ENCODE measurements at regions not wholly inside any gene's neighbourhood (a gene's known extent, or its start where the extent isn't known, plus 50 kb on each side); places are given as distances from the start of the nearest gene placed in this dataset.

- TF ChIP-seq ARID3A (IDR thresholded peaks at IDR 0.05; ENCODE audit: low read depth, low read length) (peak; percentile 65; the same call in 1 of the 2 replicates), ZNF576 (CRISPR knock-in tag; IDR thresholded peaks at IDR 0.05) (no peak), ZNF44 (CRISPR knock-in tag; IDR thresholded peaks at IDR 0.05) (no peak), ATF4 (CRISPR knock-in tag; IDR thresholded peaks at IDR 0.05) (no peak), ZNF512 (CRISPR knock-in tag; IDR thresholded peaks at IDR 0.05) (peak; percentile 77; the same call in 1 of the 2 replicates), TIGD3 (CRISPR knock-in tag; IDR thresholded peaks at IDR 0.05; ENCODE audit: borderline replicate concordance) (no peak), ZNF597 (CRISPR knock-in tag; IDR thresholded peaks at IDR 0.05) (no peak), KDM2A (CRISPR knock-in tag; IDR thresholded peaks at IDR 0.05; ENCODE audit: borderline replicate concordance, low read depth) (peak; percentile 18; the same call in 1 of the 2 replicates), SRY (CRISPR knock-in tag; IDR thresholded peaks at IDR 0.05) (no peak), AKAP8 (CRISPR knock-in tag; IDR thresholded peaks at IDR 0.05) (no peak), ZNF503 (CRISPR knock-in tag; IDR thresholded peaks at IDR 0.05) (no peak), ZNF644 (CRISPR knock-in tag; IDR thresholded peaks at IDR 0.05; ENCODE audit: low read depth) (peak; percentile 87; the same call in 1 of the 2 replicates), THYN1 (CRISPR knock-in tag; IDR thresholded peaks at IDR 0.05; ENCODE audit: borderline replicate concordance, low read depth) (no peak), ZNF331 (CRISPR knock-in tag; IDR thresholded peaks at IDR 0.05) (peak; percentile 81; the same call in 1 of the 2 replicates), IKZF4 (CRISPR knock-in tag; IDR thresholded peaks at IDR 0.05; ENCODE audit: borderline replicate concordance, low read depth, not compliant biosample characterization) (no peak), ZNF800 (CRISPR knock-in tag; IDR thresholded peaks at IDR 0.05) (no peak), ZNF766 (CRISPR knock-in tag; IDR thresholded peaks at IDR 0.05; ENCODE audit: borderline replicate concordance) (no peak)
Measured at GRCh38 chr2:215828528-215829184, 184.7 kb downstream of the MREG start (continued).

Data from HepG2 (cell line).